A673 (cell line): ENCODE measurements at regions not wholly inside any gene's neighbourhood (a gene's known extent, or its start where the extent isn't known, plus 50 kb on each side); places are given as distances from the start of the nearest gene placed in this dataset.

ENCODE experiments used
- EZH2 ChIP-seq: fragments of 200-600 bp; sonication (generic); IDR thresholded peaks from 2 replicates; pipeline ENCODE4 v1.6.1; 2017; ENCODE audit warnings: borderline replicate concordance, low read depth, mild to moderate bottlenecking, mixed read lengths, antibody characterized with exemption, low read length; ENCODE audit not compliant: poor library complexity, severe bottlenecking
- TF ChIP-seq, protein P1 (sequence below): fragments of 300-800, 200-600 bp; sonication (generic); conservative IDR thresholded peaks from 2 replicates; pipeline ENCODE4 v1.5.1; 2017; ENCODE audit warnings: low read depth, mild to moderate bottlenecking, antibody characterized with exemption, low read length, moderate library complexity, mixed read lengths

DNA sequence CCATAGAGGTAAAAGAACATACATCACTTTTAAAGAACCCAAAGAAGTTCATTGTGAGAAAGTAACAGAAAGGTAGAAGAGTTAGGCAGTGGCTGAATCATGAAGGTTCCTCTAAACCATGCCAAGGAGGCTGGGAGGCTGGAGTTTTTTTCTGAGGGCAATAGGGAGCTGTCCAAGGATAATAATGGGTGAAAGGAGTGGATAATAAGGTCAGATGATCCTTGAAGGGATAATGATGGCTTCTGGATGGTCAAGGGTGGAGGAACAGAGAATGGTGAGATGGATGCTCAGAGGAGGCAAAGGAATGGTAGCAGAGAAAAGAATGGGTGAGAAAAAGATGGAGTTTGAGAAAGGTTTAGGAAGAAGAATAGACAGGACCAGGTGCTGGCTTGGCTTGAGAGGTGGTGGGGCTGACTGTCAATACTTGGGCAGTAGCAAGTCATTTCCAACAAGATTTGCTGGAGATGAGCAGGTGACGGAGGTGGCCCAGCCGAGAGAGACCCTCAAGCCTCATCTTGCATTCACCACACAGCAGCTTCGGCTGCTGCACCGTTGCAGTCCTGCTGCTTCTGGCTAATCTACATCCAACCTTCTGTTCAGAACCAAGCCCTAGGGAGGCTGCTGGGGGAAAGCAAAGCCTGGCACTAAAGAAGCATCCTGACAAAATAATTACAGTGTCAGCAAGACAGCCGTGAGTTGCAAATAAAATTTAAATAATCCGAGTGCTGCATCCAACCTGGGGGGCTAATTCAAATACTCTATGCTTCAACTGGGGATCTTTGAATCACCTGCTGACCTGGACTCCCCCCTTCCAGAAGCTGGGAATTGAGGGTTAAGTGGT lies 131.2 kb upstream of the KCNG1 start:
- TF ChIP-seq, protein P1, sequence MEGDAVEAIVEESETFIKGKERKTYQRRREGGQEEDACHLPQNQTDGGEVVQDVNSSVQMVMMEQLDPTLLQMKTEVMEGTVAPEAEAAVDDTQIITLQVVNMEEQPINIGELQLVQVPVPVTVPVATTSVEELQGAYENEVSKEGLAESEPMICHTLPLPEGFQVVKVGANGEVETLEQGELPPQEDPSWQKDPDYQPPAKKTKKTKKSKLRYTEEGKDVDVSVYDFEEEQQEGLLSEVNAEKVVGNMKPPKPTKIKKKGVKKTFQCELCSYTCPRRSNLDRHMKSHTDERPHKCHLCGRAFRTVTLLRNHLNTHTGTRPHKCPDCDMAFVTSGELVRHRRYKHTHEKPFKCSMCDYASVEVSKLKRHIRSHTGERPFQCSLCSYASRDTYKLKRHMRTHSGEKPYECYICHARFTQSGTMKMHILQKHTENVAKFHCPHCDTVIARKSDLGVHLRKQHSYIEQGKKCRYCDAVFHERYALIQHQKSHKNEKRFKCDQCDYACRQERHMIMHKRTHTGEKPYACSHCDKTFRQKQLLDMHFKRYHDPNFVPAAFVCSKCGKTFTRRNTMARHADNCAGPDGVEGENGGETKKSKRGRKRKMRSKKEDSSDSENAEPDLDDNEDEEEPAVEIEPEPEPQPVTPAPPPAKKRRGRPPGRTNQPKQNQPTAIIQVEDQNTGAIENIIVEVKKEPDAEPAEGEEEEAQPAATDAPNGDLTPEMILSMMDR, result no peak
- no peak for TF ChIP-seq EZH2
